ENCODE measurements at regions not wholly inside any gene's neighbourhood (a gene's known extent, or its start where the extent isn't known, plus 50 kb on each side); places are given as distances from the start of the nearest gene placed in this dataset.
"Not testable (repeated sequence)": the region's sequence is repeated elsewhere in the genome, so short reads cannot be mapped to it uniquely, and the experiment has no call there.

DNA sequence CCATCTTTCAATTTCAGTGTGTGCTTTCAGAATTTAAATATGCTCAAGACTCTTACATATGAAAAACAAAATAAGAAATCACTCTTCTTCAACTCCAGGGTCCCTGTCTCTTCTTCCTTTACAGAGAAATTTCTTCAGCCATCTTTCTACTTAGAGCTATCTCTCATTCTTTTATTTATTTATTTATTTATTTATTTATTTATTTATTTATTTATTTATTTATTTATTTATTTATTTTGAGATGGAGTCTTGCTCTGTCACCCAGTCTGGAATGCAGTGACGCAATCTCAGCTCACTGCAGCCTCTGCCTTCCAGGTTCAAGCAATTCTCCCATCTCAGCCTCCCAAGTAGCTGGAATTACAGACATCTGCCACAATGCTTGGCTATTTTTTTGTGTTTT, 211.7 kb downstream of the DUSP10 start:
- TF ChIP-seq, protein P1, sequence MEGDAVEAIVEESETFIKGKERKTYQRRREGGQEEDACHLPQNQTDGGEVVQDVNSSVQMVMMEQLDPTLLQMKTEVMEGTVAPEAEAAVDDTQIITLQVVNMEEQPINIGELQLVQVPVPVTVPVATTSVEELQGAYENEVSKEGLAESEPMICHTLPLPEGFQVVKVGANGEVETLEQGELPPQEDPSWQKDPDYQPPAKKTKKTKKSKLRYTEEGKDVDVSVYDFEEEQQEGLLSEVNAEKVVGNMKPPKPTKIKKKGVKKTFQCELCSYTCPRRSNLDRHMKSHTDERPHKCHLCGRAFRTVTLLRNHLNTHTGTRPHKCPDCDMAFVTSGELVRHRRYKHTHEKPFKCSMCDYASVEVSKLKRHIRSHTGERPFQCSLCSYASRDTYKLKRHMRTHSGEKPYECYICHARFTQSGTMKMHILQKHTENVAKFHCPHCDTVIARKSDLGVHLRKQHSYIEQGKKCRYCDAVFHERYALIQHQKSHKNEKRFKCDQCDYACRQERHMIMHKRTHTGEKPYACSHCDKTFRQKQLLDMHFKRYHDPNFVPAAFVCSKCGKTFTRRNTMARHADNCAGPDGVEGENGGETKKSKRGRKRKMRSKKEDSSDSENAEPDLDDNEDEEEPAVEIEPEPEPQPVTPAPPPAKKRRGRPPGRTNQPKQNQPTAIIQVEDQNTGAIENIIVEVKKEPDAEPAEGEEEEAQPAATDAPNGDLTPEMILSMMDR (IDR thresholded peaks at IDR 0.05) = not testable (repeated sequence)
- not testable (repeated sequence) for TF ChIP-seq TAF1 (IDR thresholded peaks at IDR 0.05; ENCODE audit: borderline replicate concordance, low read depth, low read length)
